B cell (primary cell): ENCODE measurements at regions not wholly inside any gene's neighbourhood (a gene's known extent, or its start where the extent isn't known, plus 50 kb on each side); places are given as distances from the start of the nearest gene placed in this dataset.

Source experiments
- ATAC-seq: fragments of 200-7000 bp; cut with Tn5 transposase; one replicate; pipeline ENCODE4 v1.10.0; 2021; ENCODE audit warnings: low read depth, mild to moderate bottlenecking, moderate number of reproducible peaks, moderate library complexity
- CTCF ChIA-PET: fragments of 350-600 bp; sonication (Branson Sonifier 250); formaldehyde crosslinking; loops from one replicate; lab custom pipeline; 2021; ENCODE audit warnings: antibody characterized with exemption, inconsistent platforms; lab: Charles Lee
- POLR2A ChIA-PET: fragments of 350-600 bp; sonication (Branson Sonifier 250); formaldehyde crosslinking; loops from one replicate; lab custom pipeline; 2021; ENCODE audit warnings: antibody characterized with exemption; lab: Charles Lee
- DNase-seq: peaks from one replicate; pipeline ENCODE4 v3.0.0; 2013
- H2AFZ ChIP-seq: 2 replicates; pipeline ENCODE4 v1.6.1; 2012; ENCODE audit warnings: mild to moderate bottlenecking, low read depth, low read length; ENCODE audit not compliant: insufficient read depth, poor library complexity, severe bottlenecking
- H3K27ac ChIP-seq, 2 donors: 1 replicate in 1 of 2; 2 replicates in 1 of 2; pipeline ENCODE4 v1.5.1; 2012 to 2013; ENCODE audit warnings: low read length in 2 of 2, mild to moderate bottlenecking in 2 of 2, moderate library complexity in 1 of 2
- H3K27me3 ChIP-seq, 4 experiments: fragments of 200-600 bp in 1 of 4; sonication (generic) in 1 of 4; replicated peaks in 1 of 4; 1 replicate in 2 of 4; 2 replicates in 2 of 4; pipeline versions ENCODE4 v1.6.1 to v1.7.0; 2013 to 2016; ENCODE audit warnings: low read length in 3 of 4, mild to moderate bottlenecking in 2 of 4, mixed read lengths in 1 of 4, moderate library complexity in 1 of 4; ENCODE audit not compliant: insufficient read depth in 4 of 4, control insufficient read depth in 3 of 4; ENCODE audit errors: control extremely low read depth in 1 of 4
- H3K36me3 ChIP-seq, 2 experiments: replicated peaks in 1 of 2; 1 replicate in 1 of 2; 2 replicates in 1 of 2; pipeline versions ENCODE4 v1.6.1 to v1.7.1; 2013; ENCODE audit warnings: low read length in 1 of 2; ENCODE audit not compliant: insufficient read depth in 2 of 2, control insufficient read depth in 1 of 2; ENCODE audit errors: control extremely low read depth in 1 of 2, extremely low read depth in 1 of 2
- H3K4me1 ChIP-seq, 2 donors: fragments of 200-600 bp in 1 of 2; sonication (generic) in 1 of 2; 1 replicate in 1 of 2; 2 replicates in 1 of 2; pipeline versions ENCODE4 v1.5.1 to v1.6.1; 2013 to 2017; ENCODE audit warnings: low read length in 2 of 2; ENCODE audit not compliant: control insufficient read depth in 2 of 2, insufficient read depth in 2 of 2
- H3K4me2 ChIP-seq: replicated peaks from 2 replicates; pipeline ENCODE3; 2012; ENCODE audit warnings: mild to moderate bottlenecking, low read depth, low read length; ENCODE audit not compliant: poor library complexity, severe bottlenecking
- H3K4me3 ChIP-seq, 5 experiments: fragments of 200-600 bp in 1 of 5; sonication (generic) in 1 of 5; 1 replicate in 3 of 5; 2 replicates in 2 of 5; pipeline versions ENCODE4 v1.5.1 to v1.7.0; 2011 to 2016; ENCODE audit warnings: low read length in 4 of 5, mild to moderate bottlenecking in 4 of 5, low read depth in 2 of 5, control low read depth in 1 of 5, moderate library complexity in 1 of 5; ENCODE audit not compliant: insufficient read depth in 1 of 5; ENCODE audit errors: control extremely low read depth in 1 of 5, extremely low read depth in 1 of 5
- H3K79me2 ChIP-seq: fragments of 200-600 bp; sonication (generic); one replicate; pipeline ENCODE4 v1.6.0; 2016; ENCODE audit warnings: low read length; ENCODE audit not compliant: control insufficient read depth, insufficient read depth
- H3K9ac ChIP-seq: fragments of 200-600 bp; sonication (generic); 2 replicates; pipeline ENCODE4 v1.6.1; 2017; ENCODE audit warnings: mild to moderate bottlenecking, low read length, moderate library complexity
- H3K9me3 ChIP-seq, 3 donors: one replicate each; pipeline versions ENCODE4 v1.6.1 to v1.7.1; 2013; ENCODE audit warnings: low read length in 2 of 3; ENCODE audit not compliant: control insufficient read depth in 2 of 3, insufficient read depth in 1 of 3; ENCODE audit errors: control extremely low read depth in 1 of 3
- H4K20me1 ChIP-seq: 2 replicates; pipeline ENCODE4 v1.6.0; 2012; ENCODE audit warnings: mild to moderate bottlenecking, low read length; ENCODE audit not compliant: insufficient read depth, control insufficient read depth, poor library complexity, severe bottlenecking
- H3K27ac Mint-ChIP-seq: one replicate; pipeline ENCODE4 v1.8.0; 2021; ENCODE audit warnings: mixed read lengths
- H3K27me3 Mint-ChIP-seq: one replicate; pipeline ENCODE4 v1.8.0; 2021; ENCODE audit warnings: mixed read lengths
- H3K4me1 Mint-ChIP-seq: one replicate; pipeline ENCODE4 v1.8.0; 2021; ENCODE audit warnings: mixed read lengths
- H3K4me3 Mint-ChIP-seq: one replicate; pipeline ENCODE4 v1.8.0; 2021; ENCODE audit warnings: mixed read lengths
- H3K9me3 Mint-ChIP-seq: one replicate; pipeline ENCODE4 v1.8.0; 2022; ENCODE audit warnings: mixed read lengths; ENCODE audit not compliant: insufficient read depth
- EZH2 ChIP-seq: IDR thresholded peaks from 2 replicates; pipeline ENCODE4 v1.6.1; 2012; ENCODE audit warnings: borderline replicate concordance, low read depth, mild to moderate bottlenecking, moderate library complexity, low read length; ENCODE audit not compliant: insufficient read depth, poor library complexity, severe bottlenecking
- WGBS: methylation state at CpG from one replicate; pipeline ENCODE4 v1.1.5; 2013; ENCODE audit warnings: missing lambda C conversion rate; ENCODE audit not compliant: insufficient coverage; 5-methylcytosine and 5-hydroxymethylcytosine counted together
- intact Hi-C: fragments of 100-400 bp; cut with micrococcal nuclease; formaldehyde crosslinking; loops from one replicate; pipeline ENCODE4 v1.10.0; 2022
- TF ChIP-seq, protein P1 (sequence below): fragments of 200-600 bp; IDR thresholded peaks from one replicate; pipeline ENCODE4 v1.8.0; 2022; ENCODE audit warnings: antibody characterized with exemption, mild to moderate bottlenecking

- Histone ChIP-seq H3K9ac (no peak overlapping the region), H3K4me2 (no peak overlapping the region), H3K27me3 (no peaks in the 10 kb centered on the region), H3K9me3 (peaks cover 0 to 6% (median 0%) of the 10 kb centered on the region in 3 donors), H3K36me3 (no peaks in the 10 kb centered on the region), H2AFZ (no peak overlapping the region), H3K27ac (no peak overlapping the region), H3K79me2 (no peaks in the 10 kb centered on the region), H3K4me1 (no peaks in the 10 kb centered on the region), H4K20me1 (no peaks in the 10 kb centered on the region), H3K4me3 (no peak overlapping the region)
- ChIA-PET POLR2A (no interaction called here), CTCF (no interaction called here)
- H3K4me3 Mint-ChIP-seq: no peak overlapping the region
- DNase-seq (no peak), ATAC-seq (no peak)
- peaks cover 3% of the 10 kb centered on the region for H3K27me3 Mint-ChIP-seq
- H3K9me3 Mint-ChIP-seq: peaks cover 2% of the 10 kb centered on the region
- TF ChIP-seq EZH2: no peak
- TF ChIP-seq, protein P1, sequence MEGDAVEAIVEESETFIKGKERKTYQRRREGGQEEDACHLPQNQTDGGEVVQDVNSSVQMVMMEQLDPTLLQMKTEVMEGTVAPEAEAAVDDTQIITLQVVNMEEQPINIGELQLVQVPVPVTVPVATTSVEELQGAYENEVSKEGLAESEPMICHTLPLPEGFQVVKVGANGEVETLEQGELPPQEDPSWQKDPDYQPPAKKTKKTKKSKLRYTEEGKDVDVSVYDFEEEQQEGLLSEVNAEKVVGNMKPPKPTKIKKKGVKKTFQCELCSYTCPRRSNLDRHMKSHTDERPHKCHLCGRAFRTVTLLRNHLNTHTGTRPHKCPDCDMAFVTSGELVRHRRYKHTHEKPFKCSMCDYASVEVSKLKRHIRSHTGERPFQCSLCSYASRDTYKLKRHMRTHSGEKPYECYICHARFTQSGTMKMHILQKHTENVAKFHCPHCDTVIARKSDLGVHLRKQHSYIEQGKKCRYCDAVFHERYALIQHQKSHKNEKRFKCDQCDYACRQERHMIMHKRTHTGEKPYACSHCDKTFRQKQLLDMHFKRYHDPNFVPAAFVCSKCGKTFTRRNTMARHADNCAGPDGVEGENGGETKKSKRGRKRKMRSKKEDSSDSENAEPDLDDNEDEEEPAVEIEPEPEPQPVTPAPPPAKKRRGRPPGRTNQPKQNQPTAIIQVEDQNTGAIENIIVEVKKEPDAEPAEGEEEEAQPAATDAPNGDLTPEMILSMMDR: no peak
- no peaks in the 10 kb centered on the region for H3K4me1 Mint-ChIP-seq
- intact Hi-C loops: no loop called here
- 100% methylated on average over 3 of the region's 11 CpGs for WGBS
- H3K27ac Mint-ChIP-seq: no peak overlapping the region
These were observed 485.0 kb downstream of the TAF11L14 start for GRCh38 chr5:18119156-18119785.

DNA sequence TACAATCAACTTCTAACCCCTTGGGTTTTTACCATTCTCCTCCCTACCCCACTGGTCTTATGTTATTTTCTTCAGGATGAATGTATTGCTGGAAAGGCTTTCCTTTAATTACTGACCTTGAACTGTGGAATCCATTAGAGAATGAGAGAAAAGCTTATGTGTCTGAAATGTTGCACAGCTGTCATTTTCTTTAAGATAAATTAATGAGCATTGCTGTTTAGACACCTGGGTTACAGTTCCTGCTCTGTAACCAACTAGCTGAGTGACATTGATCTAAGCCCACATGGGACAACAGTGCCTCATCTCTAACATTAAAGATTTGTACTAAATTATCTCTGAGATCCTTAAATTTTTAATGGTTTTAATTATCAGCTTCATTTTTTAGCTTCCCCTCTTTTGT lies 507.0 kb downstream of the TAF11L14 start:
- H3K27ac ChIP-seq: no peak overlapping the region
- Mint-ChIP-seq H3K27ac (no peak overlapping the region), H3K4me1 (no peaks in the 10 kb centered on the region), H3K4me3 (no peak overlapping the region), H3K9me3 (peaks cover 2% of the 10 kb centered on the region), H3K27me3 (no peaks in the 10 kb centered on the region)
- ChIA-PET CTCF (no interaction called here), POLR2A (no interaction called here)
- no peaks in the 10 kb centered on the region for H3K4me1 ChIP-seq
- TF ChIP-seq EZH2: no peak
- TF ChIP-seq, protein P1: no peak
- no peaks in the 10 kb centered on the region for H4K20me1 ChIP-seq
- H3K79me2 ChIP-seq: no peaks in the 10 kb centered on the region
- H3K9ac ChIP-seq: no peak overlapping the region
- no peak overlapping the region for H2AFZ ChIP-seq
- intact Hi-C loops: no loop called here
- DNase-seq (no peak), ATAC-seq (no peak)
- H3K27me3 ChIP-seq: no peaks in the 10 kb centered on the region
- no peak overlapping the region for H3K4me2 ChIP-seq
- peaks cover 0 to 7% (median 3%) of the 10 kb centered on the region in 3 donors for H3K9me3 ChIP-seq
- no peak overlapping the region for H3K4me3 ChIP-seq
- H3K36me3 ChIP-seq: no peaks in the 10 kb centered on the region
